ENCODE measurements at regions not wholly inside any gene's neighbourhood (a gene's known extent, or its start where the extent isn't known, plus 50 kb on each side); places are given as distances from the start of the nearest gene placed in this dataset.

DNA sequence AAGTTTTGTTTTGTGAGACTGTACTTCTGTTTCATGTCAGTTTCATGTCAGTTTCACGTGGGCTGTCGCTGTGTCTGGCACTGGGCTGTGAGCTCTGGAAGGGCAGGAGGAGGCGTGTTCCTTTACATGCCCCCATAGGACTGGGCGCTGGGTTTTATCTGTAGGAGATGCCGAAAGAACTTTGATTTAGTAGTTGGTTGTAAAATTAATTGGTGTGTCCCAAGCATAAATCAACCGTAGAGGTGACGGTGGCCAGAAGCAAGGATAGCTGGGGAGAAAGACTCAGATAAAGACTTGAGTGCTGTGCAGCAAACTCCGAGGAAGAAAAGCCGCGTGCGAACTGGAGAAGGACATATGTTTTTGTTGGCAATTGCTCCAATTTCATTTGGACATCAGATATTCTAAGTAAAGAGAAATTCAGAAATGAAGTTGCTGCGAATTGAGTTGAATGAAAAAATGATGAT lies 182.5 kb downstream of the VRK1 start:
- in situ Hi-C loops (cut with MboI; ENCODE audit: low sequenced_read_pairs): no loop called here

DNA sequence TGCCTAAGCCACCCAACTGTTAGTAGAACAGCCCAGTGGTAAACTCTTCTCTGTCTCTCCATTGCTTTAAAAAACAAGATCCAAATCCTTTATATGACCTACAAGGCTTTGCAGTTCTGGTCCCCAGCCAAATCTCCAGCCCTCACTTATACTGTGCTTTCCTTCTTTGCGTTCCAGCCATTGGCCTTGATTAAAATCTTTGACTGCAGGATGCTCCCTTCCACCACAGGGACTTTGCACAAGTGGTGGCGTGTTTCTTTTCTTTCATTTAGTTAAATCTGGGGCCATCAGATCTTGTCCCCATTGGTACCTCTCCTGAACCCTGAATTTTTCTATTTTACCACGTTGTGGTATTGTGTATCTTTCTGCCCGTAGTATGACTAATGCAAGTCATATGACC lies 183.7 kb downstream of the VRK1 start:
- in situ Hi-C loops (cut with MboI; ENCODE audit: low sequenced_read_pairs): no loop called here

DNA sequence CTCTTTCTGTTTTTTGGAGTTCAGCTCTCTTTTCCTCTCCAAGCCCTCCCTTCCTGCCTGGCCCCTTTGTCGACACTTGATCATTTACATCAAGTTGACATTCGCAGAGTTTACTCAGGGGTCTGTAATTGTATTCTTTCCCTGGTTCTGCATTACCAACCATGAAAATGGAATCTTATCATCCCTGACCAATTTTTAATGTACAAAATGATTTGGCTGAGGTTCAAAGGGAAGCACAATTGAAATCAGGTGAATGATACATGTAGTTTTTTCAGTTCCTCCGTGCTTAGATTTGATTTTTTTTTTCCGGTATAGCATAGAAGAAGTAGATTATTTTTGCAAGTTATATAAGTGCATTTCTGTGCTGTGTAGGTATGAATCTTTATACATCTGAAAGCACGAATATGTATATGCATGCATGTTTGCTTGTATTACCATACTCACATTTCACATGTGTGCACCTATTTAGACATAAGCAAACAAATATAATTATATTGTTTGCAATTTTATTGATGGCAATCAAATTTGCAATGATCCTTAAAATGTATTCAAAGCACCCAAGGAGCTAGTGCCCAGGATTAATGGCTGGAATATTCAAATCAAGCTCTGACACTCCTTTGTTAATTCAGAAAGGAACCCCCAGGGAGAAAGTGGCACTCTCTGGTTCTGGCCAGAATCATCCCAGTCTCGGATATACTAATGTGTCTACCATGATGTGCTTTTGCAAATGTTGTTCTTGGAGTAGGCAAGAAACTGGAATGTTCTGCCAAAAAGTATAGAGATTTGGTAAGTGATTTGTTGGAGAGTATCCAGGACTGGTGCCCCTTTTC lies 189.3 kb downstream of the VRK1 start:
- in situ Hi-C loops (cut with MboI; ENCODE audit: low sequenced_read_pairs): no loop called here

DNA sequence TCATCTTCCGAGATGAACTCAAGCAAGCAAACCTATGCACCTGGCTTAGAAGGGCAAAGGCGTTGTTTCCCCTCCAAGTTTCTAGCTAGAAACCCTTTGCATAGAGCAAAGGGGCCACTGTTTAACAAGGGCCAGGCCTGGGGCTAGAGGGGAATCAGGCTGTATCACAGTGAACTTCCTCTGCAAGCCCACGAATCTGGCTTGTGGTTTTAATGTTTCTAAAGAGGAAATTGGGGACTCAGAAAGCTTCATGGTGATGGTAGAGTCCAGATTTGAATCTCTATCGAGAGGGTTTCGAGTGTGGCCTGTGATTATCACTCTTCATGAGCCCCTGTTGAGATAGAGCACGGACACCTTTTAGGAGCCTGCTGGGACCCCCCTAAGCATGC lies 189.9 kb downstream of the VRK1 start:
- in situ Hi-C loops (cut with MboI; ENCODE audit: low sequenced_read_pairs): no loop called here

DNA sequence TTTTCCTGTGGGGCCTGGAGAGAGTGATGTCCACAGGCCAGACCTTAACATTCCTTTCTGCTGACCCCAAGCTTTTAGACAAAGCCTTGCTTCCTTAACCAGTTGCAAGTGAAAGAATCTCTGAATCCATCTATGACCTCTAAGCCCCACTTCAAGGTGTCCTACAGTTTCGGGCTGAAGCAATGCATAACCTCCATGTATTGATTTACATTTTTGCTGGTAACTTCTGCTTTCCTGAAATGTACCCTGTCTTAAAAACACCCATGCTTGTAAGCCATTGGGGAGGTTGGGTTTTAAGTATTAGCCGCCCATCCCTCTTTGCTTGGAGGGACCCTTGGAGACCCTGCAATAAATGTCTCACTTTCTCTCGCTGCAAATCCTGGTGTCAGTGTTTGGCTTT lies 190.6 kb downstream of the VRK1 start:
- in situ Hi-C loops (cut with MboI; ENCODE audit: low sequenced_read_pairs): no loop called here

DNA sequence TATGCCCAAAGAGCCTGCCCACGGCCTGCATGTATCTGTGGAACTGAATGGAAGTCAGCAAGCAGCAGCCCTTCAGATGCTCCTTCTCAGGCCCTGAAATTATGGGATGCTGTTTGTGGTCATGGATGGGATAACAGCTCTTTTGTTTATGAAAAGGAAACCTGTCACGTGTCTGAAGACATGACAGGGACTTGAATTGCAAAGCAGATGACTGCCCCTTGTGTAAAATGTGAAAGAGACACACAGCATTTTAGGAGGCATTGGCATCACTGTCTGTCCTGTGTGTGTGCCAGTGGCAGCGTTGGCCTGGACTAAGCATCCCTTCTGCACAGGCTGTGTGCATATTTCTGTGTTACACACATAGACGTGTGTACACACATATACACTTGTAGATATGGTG lies 192.1 kb downstream of the VRK1 start:
- in situ Hi-C loops (cut with MboI; ENCODE audit: low sequenced_read_pairs): no loop called here

DNA sequence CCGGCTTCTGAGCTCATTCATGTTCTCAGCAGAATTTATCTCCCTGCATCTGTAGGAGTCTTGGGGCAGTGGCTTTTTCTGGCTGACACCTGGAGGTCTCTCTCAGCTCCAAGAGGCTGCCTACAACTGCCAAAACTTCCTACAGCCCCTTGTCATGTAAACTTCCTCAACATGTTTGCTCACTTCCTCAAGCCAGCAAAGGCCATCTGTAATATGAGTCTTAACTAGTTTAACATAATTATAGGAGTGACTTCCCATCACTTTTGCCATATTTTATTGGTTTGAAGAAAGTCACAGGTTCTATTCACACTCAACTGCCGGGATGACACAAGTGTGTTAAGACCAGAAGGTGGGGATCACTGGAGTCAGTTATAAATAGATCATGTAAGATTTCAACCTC lies 194.0 kb downstream of the VRK1 start:
- in situ Hi-C loops (cut with MboI; ENCODE audit: low sequenced_read_pairs): no loop called here

DNA sequence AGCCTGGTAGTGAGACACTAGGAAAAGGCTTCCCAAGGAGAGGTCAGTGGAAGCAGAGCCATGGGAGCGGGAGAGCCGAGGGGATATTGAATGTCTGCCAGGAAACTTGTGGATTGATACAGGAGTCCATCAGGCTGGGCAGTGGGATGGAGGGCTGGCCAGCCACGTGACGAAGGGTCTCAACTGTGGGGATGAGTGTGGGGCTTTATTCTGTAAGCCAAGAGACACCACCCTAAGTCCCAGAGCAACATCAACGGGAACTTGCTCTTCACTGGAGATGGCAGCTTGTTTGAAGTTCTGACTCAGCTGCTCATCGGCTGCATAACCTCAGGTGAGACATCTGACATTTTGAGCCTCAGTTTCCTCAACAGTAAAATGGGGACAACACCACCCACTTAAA lies 197.8 kb downstream of the VRK1 start:
- in situ Hi-C loops (cut with MboI; ENCODE audit: low sequenced_read_pairs): no loop called here

DNA sequence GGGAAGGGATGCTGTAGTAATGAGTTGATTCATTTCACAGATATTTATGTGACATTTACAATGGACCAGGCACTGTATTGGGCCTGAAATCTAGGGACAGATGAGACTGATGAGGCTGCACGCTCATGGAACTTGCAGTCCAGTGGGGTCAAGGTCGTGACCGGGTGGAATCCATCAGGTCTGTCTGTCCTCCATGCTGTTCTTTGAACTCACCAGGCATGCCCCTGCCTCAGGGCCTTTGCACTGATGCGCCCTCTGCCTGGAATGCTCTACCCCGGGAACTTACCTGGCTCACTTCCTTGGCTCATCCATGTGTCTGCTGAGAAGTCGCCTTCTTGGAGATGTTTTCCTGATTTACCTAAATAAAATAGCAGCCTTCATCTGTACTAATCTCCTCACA lies 200.1 kb downstream of the VRK1 start:
- in situ Hi-C loops (cut with MboI; ENCODE audit: low sequenced_read_pairs): no loop called here

DNA sequence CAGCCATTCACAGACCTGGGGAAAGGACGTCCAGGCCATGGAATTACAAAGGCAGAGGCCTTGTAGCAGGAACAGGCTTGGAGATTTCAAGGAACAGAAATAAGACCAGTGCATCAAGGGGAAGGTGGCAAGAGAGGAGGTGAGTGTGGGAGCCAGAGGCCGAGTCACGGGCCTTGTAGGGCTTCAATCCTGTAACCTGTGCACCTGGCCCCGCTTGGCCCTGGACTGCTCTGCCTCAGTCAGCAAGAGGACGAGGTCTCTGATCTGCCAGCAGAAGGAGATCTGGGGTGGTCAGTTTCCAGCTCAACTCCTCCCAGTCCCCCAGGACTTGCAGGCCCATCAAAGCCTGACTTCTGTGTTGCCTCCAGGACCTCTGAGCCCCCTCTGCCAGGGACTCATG lies 200.8 kb downstream of the VRK1 start:
- in situ Hi-C loops (cut with MboI; ENCODE audit: low sequenced_read_pairs): no loop called here

DNA sequence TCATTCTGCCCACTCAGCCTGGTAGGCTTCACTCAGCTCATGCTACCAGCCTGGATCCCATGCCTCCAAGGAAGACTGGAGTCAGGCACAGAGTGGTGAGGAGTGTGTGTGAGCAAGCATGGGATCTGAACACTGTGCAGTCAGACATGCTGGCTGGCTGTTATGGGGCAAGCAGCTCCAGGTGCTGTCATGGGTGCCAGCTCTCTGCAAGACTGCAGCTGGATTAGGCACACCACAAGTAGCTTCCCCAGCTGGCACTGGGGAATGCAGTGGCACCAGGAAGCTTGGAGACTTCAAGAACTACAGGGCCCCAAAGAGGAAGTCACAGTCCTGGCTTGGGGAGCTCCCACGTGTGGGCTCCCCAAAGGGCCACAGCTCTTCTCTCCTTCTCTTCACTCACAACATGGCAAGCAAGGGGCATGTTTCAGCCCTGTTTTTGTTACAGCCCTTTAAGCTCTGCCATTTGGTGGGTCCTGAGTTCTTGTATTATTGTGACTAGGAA lies 202.5 kb downstream of the VRK1 start:
- in situ Hi-C loops (cut with MboI; ENCODE audit: low sequenced_read_pairs): no loop called here

DNA sequence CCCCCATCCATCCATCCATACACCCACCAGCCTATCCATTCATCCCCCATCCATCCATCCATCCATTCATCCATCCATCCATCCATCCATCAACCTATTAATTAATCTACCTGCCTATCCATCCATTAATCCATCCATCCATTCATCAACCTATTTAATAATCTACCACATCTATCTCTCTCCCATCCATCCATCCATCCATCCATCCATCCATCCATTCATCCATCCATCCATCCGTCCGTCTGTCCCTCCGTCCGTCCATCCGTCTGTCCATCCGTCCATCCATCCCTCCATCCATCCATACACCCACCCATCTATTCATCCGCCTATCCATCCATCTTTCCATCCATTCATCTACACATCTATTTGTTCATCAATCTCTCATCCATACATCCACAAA lies 205.3 kb downstream of the VRK1 start:
- in situ Hi-C loops (cut with MboI; ENCODE audit: low sequenced_read_pairs): no loop called here

DNA sequence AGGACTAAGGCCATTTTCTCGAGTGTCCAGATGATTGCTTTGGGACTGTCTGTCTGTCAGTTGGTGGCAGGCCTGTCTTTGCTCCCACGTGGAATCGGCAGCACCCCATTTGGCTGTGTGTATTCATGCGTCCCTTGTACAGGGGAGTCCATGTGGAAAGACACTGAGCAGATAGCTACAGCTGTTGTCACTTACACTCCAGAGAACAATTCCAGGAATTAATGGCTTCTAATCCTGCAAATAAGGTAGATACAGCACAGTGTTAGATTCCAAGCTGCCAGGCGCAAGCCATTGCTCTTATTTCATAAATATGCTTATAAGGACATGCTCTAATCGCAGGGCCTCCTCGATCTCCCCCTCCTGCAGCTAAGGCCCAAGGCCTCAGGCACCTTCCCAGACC lies 208.8 kb downstream of the VRK1 start:
- in situ Hi-C loops (cut with MboI; ENCODE audit: low sequenced_read_pairs): no loop called here

DNA sequence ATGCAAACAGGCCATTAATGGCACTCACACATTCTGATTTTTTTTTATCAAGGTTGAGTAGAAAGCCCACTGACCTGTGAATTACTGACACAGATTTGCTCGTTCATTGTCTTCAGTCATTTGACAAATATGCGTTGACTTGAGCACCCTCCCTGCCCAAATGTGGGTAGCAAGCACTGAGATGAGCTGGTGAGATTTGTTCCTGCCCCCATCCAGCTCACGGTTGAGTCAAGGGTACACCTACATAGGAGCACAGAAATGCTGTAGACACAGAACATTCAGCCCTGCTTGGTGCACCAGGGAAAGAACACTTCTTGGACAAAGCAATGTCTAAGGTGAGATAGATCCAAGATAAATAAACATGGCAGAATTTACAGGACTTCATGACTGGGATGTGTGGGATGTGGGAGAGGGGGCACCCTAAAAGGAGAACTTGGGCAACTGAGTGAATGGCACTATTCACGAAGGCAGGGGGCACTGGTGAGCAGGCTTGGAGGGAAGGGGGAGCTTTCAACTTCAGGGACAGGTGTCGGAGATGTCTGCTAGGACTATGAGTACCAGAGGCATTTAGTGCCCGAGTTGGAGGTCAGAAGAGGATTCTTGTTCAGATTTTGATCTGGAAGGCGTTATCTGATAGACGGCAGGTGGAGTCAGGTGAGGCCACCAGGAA lies 213.4 kb downstream of the VRK1 start:
- in situ Hi-C loops (cut with MboI; ENCODE audit: low sequenced_read_pairs): no loop called here

DNA sequence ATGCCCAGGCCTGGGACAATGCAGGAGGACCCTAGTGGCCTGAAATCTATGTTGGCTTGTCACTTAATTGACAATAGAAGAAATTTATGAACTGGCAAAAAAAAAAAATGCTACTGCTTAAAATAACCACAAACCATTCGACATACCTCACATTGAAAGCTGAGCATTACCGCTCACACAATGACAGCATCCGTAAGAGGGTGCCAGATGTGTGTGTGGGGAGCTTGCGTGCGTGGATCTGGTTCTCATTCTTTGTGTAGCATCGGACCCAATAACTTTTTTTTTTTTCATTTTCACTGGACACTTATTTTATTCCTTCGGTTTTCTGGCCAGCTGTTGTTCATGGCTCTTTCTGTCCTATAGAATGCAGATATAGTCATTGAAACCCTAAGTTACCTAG lies 216.7 kb downstream of the VRK1 start:
- in situ Hi-C loops (cut with MboI; ENCODE audit: low sequenced_read_pairs): no loop called here

DNA sequence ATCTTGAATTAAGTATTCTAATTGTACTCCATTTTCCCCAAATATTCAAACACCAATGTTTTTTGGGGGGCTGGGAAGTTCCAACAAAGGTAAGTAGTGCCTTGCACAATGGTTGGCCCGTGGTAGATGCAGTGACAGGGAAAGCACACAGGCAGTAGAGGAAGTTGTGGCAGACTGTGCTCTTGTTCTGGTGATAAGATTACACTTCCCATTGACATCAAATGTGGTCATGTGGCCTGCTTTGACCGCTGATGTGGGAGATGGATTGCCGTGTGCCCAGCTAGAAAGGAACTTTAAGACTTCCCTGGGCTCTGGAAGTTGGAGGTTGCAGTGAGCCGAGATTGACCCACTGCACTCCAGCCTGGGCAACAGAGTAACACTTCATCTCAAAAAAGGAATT lies 223.8 kb downstream of the VRK1 start:
- in situ Hi-C loops (cut with MboI; ENCODE audit: low sequenced_read_pairs): no loop called here

DNA sequence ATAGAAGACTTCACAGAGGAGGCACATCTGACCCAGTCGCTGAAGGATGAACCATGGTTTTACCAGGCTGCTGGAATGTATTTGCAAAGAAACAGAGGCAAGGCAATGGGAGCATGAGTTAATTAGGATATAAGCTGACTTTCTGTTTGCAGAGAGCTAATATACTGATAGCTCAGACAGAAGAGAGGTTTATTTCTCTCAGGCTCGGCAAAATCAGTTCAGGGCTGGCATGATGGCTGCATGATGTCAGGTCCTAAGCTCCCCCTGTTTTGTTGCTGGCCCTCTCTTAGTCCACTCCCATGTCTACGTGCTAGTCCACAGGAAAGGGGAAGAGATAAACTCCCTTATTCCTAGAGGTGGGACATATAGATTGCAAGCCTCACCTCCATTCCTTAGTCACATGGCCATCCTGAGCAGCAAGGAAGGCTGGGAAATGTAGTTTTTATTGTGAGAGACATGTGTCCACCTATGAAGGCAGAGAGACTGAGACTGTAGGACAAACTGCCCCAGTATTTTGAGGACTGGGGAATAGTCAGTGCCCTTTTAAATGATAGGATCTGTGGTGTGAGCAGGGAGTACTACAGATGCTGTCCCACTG lies 224.5 kb downstream of the VRK1 start:
- in situ Hi-C loops (cut with MboI; ENCODE audit: low sequenced_read_pairs): no loop called here

DNA sequence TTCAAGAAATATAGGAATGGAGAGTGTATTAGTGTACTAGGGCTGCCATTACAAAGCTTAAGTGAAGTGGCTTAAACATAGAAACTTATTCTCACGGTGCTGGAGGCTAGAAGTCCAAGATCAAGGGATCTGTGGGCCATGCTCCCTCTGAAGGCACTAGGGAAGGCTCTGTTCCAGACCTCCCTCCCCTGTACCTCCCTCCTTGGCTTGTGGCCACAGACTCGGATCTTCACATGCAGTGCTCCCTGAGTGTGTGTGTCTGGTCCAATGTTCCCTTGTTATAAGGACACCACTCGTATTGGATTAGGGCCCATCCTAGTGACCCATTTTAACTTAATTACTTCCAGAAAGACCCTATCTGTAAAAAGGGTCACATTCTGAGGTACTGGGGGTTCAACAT lies 225.6 kb downstream of the VRK1 start:
- in situ Hi-C loops (cut with MboI; ENCODE audit: low sequenced_read_pairs): no loop called here

DNA sequence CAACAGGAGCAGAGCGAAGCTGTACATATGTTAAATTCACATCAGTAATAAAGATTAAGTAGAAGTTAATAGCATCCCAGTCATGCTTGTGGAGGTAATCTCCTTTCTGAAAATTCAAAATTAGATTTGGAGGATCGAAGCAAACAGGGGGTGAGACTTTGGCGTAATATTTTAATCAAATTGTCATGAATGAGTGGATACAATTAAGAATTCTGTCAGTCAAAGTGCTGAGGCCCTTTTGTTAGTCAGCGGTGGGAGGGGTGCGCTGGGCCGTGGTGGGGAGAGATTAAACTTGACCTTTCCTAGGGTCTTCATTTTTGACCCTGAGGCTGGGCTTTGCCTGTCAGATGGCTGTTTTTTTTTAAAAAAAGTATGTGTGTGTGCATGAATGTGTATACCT lies 226.7 kb downstream of the VRK1 start:
- in situ Hi-C loops (cut with MboI; ENCODE audit: low sequenced_read_pairs): no loop called here

DNA sequence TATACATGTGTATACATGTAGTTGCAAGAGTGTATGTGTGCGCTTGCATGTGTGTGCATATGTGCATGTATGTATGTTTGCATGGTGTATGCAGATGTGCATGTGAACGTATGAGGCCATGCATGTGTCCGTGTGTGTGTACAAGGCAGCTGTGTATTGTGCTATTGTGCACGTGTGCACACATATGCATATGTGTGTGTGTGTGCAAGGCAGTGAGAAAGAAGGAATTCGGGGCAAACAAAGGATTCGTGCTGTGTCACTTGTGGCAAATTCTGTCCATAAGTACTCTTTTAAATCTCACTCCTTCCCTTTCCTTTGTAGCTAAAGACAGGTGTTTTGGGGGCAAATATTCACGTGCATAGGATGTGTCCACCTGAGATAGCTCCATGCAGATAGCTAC lies 227.1 kb downstream of the VRK1 start:
- in situ Hi-C loops (cut with MboI; ENCODE audit: low sequenced_read_pairs): no loop called here

DNA sequence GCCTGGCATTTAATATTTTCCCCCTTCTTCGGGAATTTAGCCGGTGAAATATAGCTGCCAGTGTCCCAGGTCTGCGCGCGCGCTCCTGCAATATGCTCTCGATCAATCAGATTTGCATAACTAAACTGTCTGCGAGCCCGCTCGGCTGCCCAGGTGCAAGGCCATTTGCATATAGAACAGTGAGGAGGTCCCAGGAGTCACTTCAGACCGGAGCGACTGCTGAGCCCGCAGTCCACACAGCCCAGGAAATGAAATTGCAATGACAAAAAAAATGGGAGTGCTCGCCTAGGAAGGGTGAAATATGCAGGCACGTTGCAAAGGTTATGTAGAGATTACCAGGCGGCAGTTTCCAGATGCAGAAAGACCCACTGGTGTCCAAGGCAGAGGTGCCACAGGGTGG lies 228.5 kb downstream of the VRK1 start:
- in situ Hi-C loops (cut with MboI; ENCODE audit: low sequenced_read_pairs): no loop called here

Data from HL-60/S4 (cell line).